Uterus (tissue), 2 donors: ENCODE measurements at regions not wholly inside any gene's neighbourhood (a gene's known extent, or its start where the extent isn't known, plus 50 kb on each side); places are given as distances from the start of the nearest gene placed in this dataset.

Experiments used
- POLR2A ChIP-seq, 2 donors: fragments of 450-650 bp; IDR thresholded peaks; one replicate each; pipeline ENCODE4 v1.6.1; 2016; ENCODE audit warnings: antibody characterized with exemption in 2 of 2, mild to moderate bottlenecking in 1 of 2, moderate library complexity in 1 of 2
- TF ChIP-seq, protein P1 (sequence below), 4 experiments: fragments of 200-600 bp in 2 of 4; fragments of 450-650 bp in 2 of 4; sonication (generic) in 2 of 4; IDR thresholded peaks; one replicate each; pipeline ENCODE4 v1.5.1; 2016 to 2019; ENCODE audit warnings: antibody characterized with exemption in 4 of 4, mild to moderate bottlenecking in 2 of 4, moderate library complexity in 1 of 4

DNA sequence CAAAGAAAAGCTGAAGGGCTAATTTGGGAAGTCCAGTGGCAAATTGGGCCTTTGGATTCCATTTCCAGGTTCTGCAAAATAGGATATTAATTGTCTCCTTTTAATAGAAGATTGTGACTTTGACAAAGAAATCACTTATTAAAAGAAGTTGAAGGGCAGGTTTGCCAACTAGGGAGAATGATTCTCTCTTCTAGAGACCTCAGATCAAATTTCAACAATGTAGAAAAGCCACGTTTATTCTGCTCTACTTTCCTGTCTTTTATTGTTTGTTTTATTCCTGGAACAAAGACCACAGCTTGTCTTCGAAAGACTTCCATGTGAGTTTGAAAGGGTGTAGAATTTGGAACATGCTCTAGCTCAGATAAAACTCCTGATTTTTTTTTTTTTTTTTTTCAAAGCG is 65.5 kb upstream of the PRL start:
- TF ChIP-seq, protein P1, sequence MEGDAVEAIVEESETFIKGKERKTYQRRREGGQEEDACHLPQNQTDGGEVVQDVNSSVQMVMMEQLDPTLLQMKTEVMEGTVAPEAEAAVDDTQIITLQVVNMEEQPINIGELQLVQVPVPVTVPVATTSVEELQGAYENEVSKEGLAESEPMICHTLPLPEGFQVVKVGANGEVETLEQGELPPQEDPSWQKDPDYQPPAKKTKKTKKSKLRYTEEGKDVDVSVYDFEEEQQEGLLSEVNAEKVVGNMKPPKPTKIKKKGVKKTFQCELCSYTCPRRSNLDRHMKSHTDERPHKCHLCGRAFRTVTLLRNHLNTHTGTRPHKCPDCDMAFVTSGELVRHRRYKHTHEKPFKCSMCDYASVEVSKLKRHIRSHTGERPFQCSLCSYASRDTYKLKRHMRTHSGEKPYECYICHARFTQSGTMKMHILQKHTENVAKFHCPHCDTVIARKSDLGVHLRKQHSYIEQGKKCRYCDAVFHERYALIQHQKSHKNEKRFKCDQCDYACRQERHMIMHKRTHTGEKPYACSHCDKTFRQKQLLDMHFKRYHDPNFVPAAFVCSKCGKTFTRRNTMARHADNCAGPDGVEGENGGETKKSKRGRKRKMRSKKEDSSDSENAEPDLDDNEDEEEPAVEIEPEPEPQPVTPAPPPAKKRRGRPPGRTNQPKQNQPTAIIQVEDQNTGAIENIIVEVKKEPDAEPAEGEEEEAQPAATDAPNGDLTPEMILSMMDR (IDR thresholded peaks at IDR 0.05), result no peak
- no peak for TF ChIP-seq POLR2A (IDR thresholded peaks at IDR 0.05)
